Prostate gland (tissue), 2 donors: ENCODE measurements at regions not wholly inside any gene's neighbourhood (a gene's known extent, or its start where the extent isn't known, plus 50 kb on each side); places are given as distances from the start of the nearest gene placed in this dataset.

Source experiments
- DNase-seq: peaks from one replicate; pipeline ENCODE4 v3.0.0-alpha.2; 2019; ENCODE audit warnings: low spot score
- H3K27ac ChIP-seq, 2 donors: fragments of 200-600 bp; sonication (generic); 2 replicates each; pipeline ENCODE4 v1.5.1; 2017 to 2019
- H3K27me3 ChIP-seq: fragments of 200-600 bp; sonication (generic); replicated peaks from 2 replicates; pipeline ENCODE4 v1.5.1; 2019; ENCODE audit not compliant: insufficient read depth
- H3K36me3 ChIP-seq, 2 donors: fragments of 200-600 bp; sonication (generic); 1 replicate in 1 of 2; 2 replicates in 1 of 2; pipeline versions ENCODE4 v1.5.1 to v1.8.1; 2017 to 2019
- H3K4me1 ChIP-seq: fragments of 200-600 bp; sonication (generic); replicated peaks from 2 replicates; pipeline ENCODE4 v1.5.1; 2019
- H3K4me3 ChIP-seq, 2 donors: fragments of 200-600 bp; sonication (generic); 2 replicates each; pipeline ENCODE4 v1.5.1; 2017 to 2019
- H3K9me3 ChIP-seq: fragments of 200-600 bp; sonication (generic); 2 replicates; pipeline ENCODE4 v1.5.1; 2017
- CTCF ChIP-seq, 4 experiments: fragments of 200-600 bp in 2 of 4; fragments of 450-650 bp in 2 of 4; sonication (generic) in 2 of 4; IDR thresholded peaks; 1 replicate in 3 of 4; 2 replicates in 1 of 4; pipeline ENCODE4 v1.5.1; 2016 to 2019; ENCODE audit warnings: antibody characterized with exemption in 4 of 4, mild to moderate bottlenecking in 2 of 4, moderate library complexity in 2 of 4
- POLR2A ChIP-seq: fragments of 450-650 bp; IDR thresholded peaks from one replicate; pipeline ENCODE4 v1.6.1; 2016; ENCODE audit warnings: antibody characterized with exemption, mild to moderate bottlenecking
- POLR2AphosphoS5 ChIP-seq: sonication (generic); formaldehyde crosslinking; IDR thresholded peaks from one replicate; pipeline ENCODE4 v1.6.1; 2017; ENCODE audit warnings: antibody characterized with exemption
- WGBS: methylation state at CpG from one replicate; pipeline ENCODE4 v1.1.5; 2018; 5-methylcytosine and 5-hydroxymethylcytosine counted together
- intact Hi-C: fragments of 100-400 bp; cut with DNase I; formaldehyde crosslinking; loops from one replicate; pipeline ENCODE4 v1.14.2; 2022

GRCh38 chr11:110371084-110371483, 58.7 kb upstream of the FDX1 start:
- no peaks in the 10 kb centered on the region for H3K4me1 ChIP-seq
- H3K9me3 ChIP-seq = no peaks in the 10 kb centered on the region
- no peak overlapping the region for H3K4me3 ChIP-seq
- DNase-seq = no peak
- H3K27me3 ChIP-seq = no peaks in the 10 kb centered on the region
- TF ChIP-seq POLR2AphosphoS5 (no peak), POLR2A (no peak), CTCF (IDR thresholded peaks at IDR 0.05) (no peak)
- WGBS = 90% methylated on average over 1 of the region's 1 CpG
- intact Hi-C loops = loop anchor here (5.0 kb wide), 1 partner anchor 61 kb away; no protein-coding TSS in a partner anchor
- H3K27ac ChIP-seq = no peak overlapping the region
- no peaks in the 10 kb centered on the region for H3K36me3 ChIP-seq

GRCh38 chr11:110373051-110373702, 56.6 kb upstream of the FDX1 start:
- Histone ChIP-seq H3K4me1 (no peaks in the 10 kb centered on the region), H3K27ac (peak overlapping the region in 1 of 2 donors; percentile 18), H3K27me3 (no peaks in the 10 kb centered on the region), H3K36me3 (no peaks in the 10 kb centered on the region), H3K9me3 (no peaks in the 10 kb centered on the region), H3K4me3 (no peak overlapping the region)
- no peak for DNase-seq
- intact Hi-C loops = loop anchor here (5.0 kb wide), 1 partner anchor 59 kb away; no protein-coding TSS in a partner anchor
- TF ChIP-seq POLR2A (no peak), CTCF (IDR thresholded peaks at IDR 0.05) (no peak), POLR2AphosphoS5 (no peak)
- 54% methylated on average over 5 of the region's 5 CpGs for WGBS

- TF ChIP-seq POLR2A (no peak), POLR2AphosphoS5 (no peak), CTCF (IDR thresholded peaks at IDR 0.05) (no peak)
- Histone ChIP-seq H3K27me3 (no peaks in the 10 kb centered on the region), H3K9me3 (no peaks in the 10 kb centered on the region), H3K4me1 (no peaks in the 10 kb centered on the region), H3K4me3 (no peak overlapping the region), H3K27ac (no peak overlapping the region), H3K36me3 (no peaks in the 10 kb centered on the region)
- intact Hi-C loops = loop anchor here (5.0 kb wide), 2 partner anchors 57 to 433 kb away; no protein-coding TSS in a partner anchor
- no peak for DNase-seq
Observed at GRCh38 chr11:110374921-110375320, 54.8 kb upstream of the FDX1 start.

- no peak overlapping the region for H3K4me3 ChIP-seq
- no peak overlapping the region for H3K27ac ChIP-seq
- no peaks in the 10 kb centered on the region for H3K27me3 ChIP-seq
- no peak for TF ChIP-seq POLR2AphosphoS5
- H3K9me3 ChIP-seq = no peaks in the 10 kb centered on the region
- no peaks in the 10 kb centered on the region for H3K36me3 ChIP-seq
- intact Hi-C loops = loop anchor here (5.0 kb wide), 1 partner anchor 433 kb away; no protein-coding TSS in a partner anchor
- H3K4me1 ChIP-seq = no peaks in the 10 kb centered on the region
- no peak for DNase-seq
Observed at GRCh38 chr11:110375351-110375750, 54.4 kb upstream of the FDX1 start.

GRCh38 chr11:110376021-110376420, 53.7 kb upstream of the FDX1 start:
- 98% methylated on average over 1 of the region's 1 CpG for WGBS
- Histone ChIP-seq H3K9me3 (no peaks in the 10 kb centered on the region), H3K36me3 (no peaks in the 10 kb centered on the region), H3K4me3 (no peak overlapping the region), H3K4me1 (no peaks in the 10 kb centered on the region), H3K27ac (no peak overlapping the region), H3K27me3 (no peaks in the 10 kb centered on the region)
- no peak for DNase-seq
- intact Hi-C loops = loop anchor here (2.0 to 5.0 kb wide), 2 partner anchors 175 to 434 kb away; no protein-coding TSS in a partner anchor
- TF ChIP-seq CTCF (IDR thresholded peaks at IDR 0.05) (no peak), POLR2AphosphoS5 (no peak), POLR2A (no peak)
